Motor neuron (in vitro differentiated cells): ENCODE measurements at regions not wholly inside any gene's neighbourhood (a gene's known extent, or its start where the extent isn't known, plus 50 kb on each side); places are given as distances from the start of the nearest gene placed in this dataset.

Source experiments
- ATAC-seq, 8 experiments: fragments of 200-7000 bp; cut with Tn5 transposase; replicated peaks in 6 of 8; 2 replicates each; pipeline ENCODE4 v1.8.0; 2021; ENCODE audit warnings: mild to moderate bottlenecking in 8 of 8, moderate library complexity in 8 of 8
- H3K27ac ChIP-seq, 2 donors: fragments of 250-450 bp; sonication (Bioruptor Pico); 2 replicates each; pipeline ENCODE4 v1.9.0; 2021; ENCODE audit warnings: antibody characterized with exemption in 2 of 2, mild to moderate bottlenecking in 2 of 2, moderate library complexity in 1 of 2
- H3K4me1 ChIP-seq, 2 donors: fragments of 250-450 bp; sonication (Bioruptor Pico); replicated peaks in 1 of 2; 2 replicates each; pipeline ENCODE4 v1.6.1; 2021; ENCODE audit warnings: antibody characterized with exemption in 2 of 2, mild to moderate bottlenecking in 2 of 2, moderate library complexity in 1 of 2
- H3K4me3 ChIP-seq, 5 donors: fragments of 250-450 bp; sonication (Bioruptor Pico); 2 replicates each; pipeline ENCODE4 v1.9.0; 2021; ENCODE audit warnings: antibody characterized with exemption in 5 of 5, mild to moderate bottlenecking in 5 of 5, moderate library complexity in 4 of 5
- WGBS, 10 experiments: fragments of 450-650 bp; shearing (Covaris generic); methylation state at CpG; one replicate each; pipeline ENCODE4 v1.0.0; 2022; 5-methylcytosine and 5-hydroxymethylcytosine counted together
- in situ Hi-C, 9 experiments: fragments of 400-800 bp; cut with MboI; loops; one replicate each; pipeline ENCODE4 v1.15.0; 2021; ENCODE audit warnings: low sequenced_read_pairs in 9 of 9, low pct_unique_long_range_greater_than_20kb in 2 of 9; ENCODE audit not compliant: unreplicated experiment in 9 of 9

- Histone ChIP-seq H3K27ac (no peak overlapping the region), H3K4me3 (no peak overlapping the region), H3K4me1 (no peaks in the 10 kb centered on the region)
- ATAC-seq: no peak
- in situ Hi-C loops: no loop called here
- WGBS, 10 experiments: 0 to 85% (median 50%) methylated on average over 1 to 7 of the region's 8 CpGs; no CpG with 5 or more reads in 1 of the 10 experiments
Observed at GRCh38 chr6:11869672-11870340, 91.2 kb upstream of the ADTRP start.

- no peak overlapping the region for H3K27ac ChIP-seq
- H3K4me3 ChIP-seq: no peak overlapping the region
- WGBS, 10 experiments: 70 to 100% (median 83%) methylated on average over 1 to 4 of the region's 6 CpGs; no CpG with 5 or more reads in 2 of the 10 experiments
- ATAC-seq: no peak
- H3K4me1 ChIP-seq: no peaks in the 10 kb centered on the region
- in situ Hi-C loops: no loop called here
Observed at GRCh38 chr6:11868392-11868791, 89.8 kb upstream of the ADTRP start.

GRCh38 chr6:11865680-11866300, 87.2 kb upstream of the ADTRP start:
- ATAC-seq: peak in 3 of 8 experiments; percentile 97

GRCh38 chr6:11858439-11858838, 79.8 kb upstream of the ADTRP start:
- H3K4me3 ChIP-seq: no peak overlapping the region
- no peak overlapping the region for H3K27ac ChIP-seq
- ATAC-seq: no peak
- in situ Hi-C loops: no loop called here
- H3K4me1 ChIP-seq: peaks cover 0 to 3% of the 10 kb centered on the region in 2 donors

More at GRCh38 chr6:11865680-11866300, 87.2 kb upstream of the ADTRP start:
- H3K4me1 ChIP-seq: no peaks in the 10 kb centered on the region
- no peak overlapping the region for H3K4me3 ChIP-seq
- WGBS, 10 experiments: 13 to 100% (median 83%) methylated on average over 2 to 7 of the region's 8 CpGs; no CpG with 5 or more reads in 3 of the 10 experiments
- in situ Hi-C loops: no loop called here
- no peak overlapping the region for H3K27ac ChIP-seq

GRCh38 chr6:11855743-11856142, 77.1 kb upstream of the ADTRP start:
- ATAC-seq: no peak
- 53 to 100% (median 77%) methylated on average over 1 to 4 of the region's 4 CpGs for WGBS, 10 experiments
- in situ Hi-C loops: no loop called here

GRCh38 chr6:11854408-11855165, 76.0 kb upstream of the ADTRP start:
- whole genome bisulfite sequencing, 10 experiments: 0 to 100% (median 66%) methylated on average over 1 to 7 of the region's 7 CpGs
- H3K4me1 ChIP-seq: peaks cover 0 to 3% of the 10 kb centered on the region in 2 donors
- no peak overlapping the region for H3K27ac ChIP-seq
- in situ Hi-C loops: no loop called here
- H3K4me3 ChIP-seq: no peak overlapping the region
- peak in 5 of 8 experiments; percentile 40 to 94 (median 66) for ATAC-seq

More at GRCh38 chr6:11855743-11856142, 77.1 kb upstream of the ADTRP start:
- H3K4me3 ChIP-seq: no peak overlapping the region
- H3K4me1 ChIP-seq: peaks cover 0 to 3% of the 10 kb centered on the region in 2 donors
- no peak overlapping the region for H3K27ac ChIP-seq

GRCh38 chr6:11853678-11854407, 75.2 kb upstream of the ADTRP start:
- H3K4me1 ChIP-seq: peaks cover 0 to 3% of the 10 kb centered on the region in 2 donors
- no peak overlapping the region for H3K27ac ChIP-seq
- in situ Hi-C loops: no loop called here
- WGBS, 10 experiments: 60 to 100% (median 83%) methylated on average over 1 to 2 of the region's 3 CpGs; no CpG with 5 or more reads in 1 of the 10 experiments
- H3K4me3 ChIP-seq: no peak overlapping the region
- ATAC-seq: peak in 1 of 8 experiments; percentile 82

GRCh38 chr6:11852061-11852651, 73.6 kb upstream of the ADTRP start:
- no peak for ATAC-seq
- 73 to 96% (median 86%) methylated on average over 2 to 10 of the region's 11 CpGs; no CpG with 5 or more reads in 1 of the 10 experiments for WGBS, 10 experiments
- no peak overlapping the region for H3K4me3 ChIP-seq
- H3K4me1 ChIP-seq: peaks cover 0 to 3% of the 10 kb centered on the region in 2 donors
- in situ Hi-C loops: no loop called here
- no peak overlapping the region for H3K27ac ChIP-seq

GRCh38 chr6:11851387-11851786, 72.8 kb upstream of the ADTRP start:
- H3K27ac ChIP-seq: no peak overlapping the region
- peak in 5 of 8 experiments; percentile 24 to 65 (median 35) for ATAC-seq
- H3K4me3 ChIP-seq: no peak overlapping the region
- 6 to 100% (median 86%) methylated on average over 1 to 4 of the region's 4 CpGs; no CpG with 5 or more reads in 4 of the 10 experiments for WGBS, 10 experiments
- peaks cover 0 to 3% of the 10 kb centered on the region in 2 donors for H3K4me1 ChIP-seq
- in situ Hi-C loops: no loop called here

GRCh38 chr6:11848852-11849731, 70.5 kb upstream of the ADTRP start:
- WGBS, 10 experiments: 0 to 100% (median 90%) methylated on average over 1 to 2 of the region's 2 CpGs; no CpG with 5 or more reads in 3 of the 10 experiments
- ATAC-seq: peak in 1 of 8 experiments; percentile 47
- H3K27ac ChIP-seq: no peak overlapping the region

GRCh38 chr6:11848346-11848651, 69.7 kb upstream of the ADTRP start:
- in situ Hi-C loops: no loop called here
- 75 to 100% (median 100%) methylated on average over 1 of the region's 1 CpG; no CpG with 5 or more reads in 5 of the 10 experiments for WGBS, 10 experiments

More at GRCh38 chr6:11848852-11849731, 70.5 kb upstream of the ADTRP start:
- in situ Hi-C loops: no loop called here
- no peaks in the 10 kb centered on the region for H3K4me1 ChIP-seq
- no peak overlapping the region for H3K4me3 ChIP-seq

More at GRCh38 chr6:11848346-11848651, 69.7 kb upstream of the ADTRP start:
- ATAC-seq: no peak
- Histone ChIP-seq H3K27ac (no peak overlapping the region), H3K4me3 (no peak overlapping the region), H3K4me1 (no peaks in the 10 kb centered on the region)
